Stomach smooth muscle (tissue), 2 donors: ENCODE measurements at regions not wholly inside any gene's neighbourhood (a gene's known extent, or its start where the extent isn't known, plus 50 kb on each side); places are given as distances from the start of the nearest gene placed in this dataset.

Experiments
- H3K27ac ChIP-seq: one replicate; pipeline ENCODE4 v1.7.0; 2013; ENCODE audit warnings: mild to moderate bottlenecking, low read length, inconsistent platforms
- H3K27me3 ChIP-seq, 2 donors: one replicate each; pipeline ENCODE4 v1.7.0; 2013; ENCODE audit warnings: low read length in 2 of 2; ENCODE audit not compliant: insufficient read depth in 2 of 2, control insufficient read depth in 1 of 2
- H3K36me3 ChIP-seq, 2 donors: one replicate each; pipeline ENCODE4 v1.7.0; 2013; ENCODE audit warnings: low read length in 2 of 2; ENCODE audit not compliant: control insufficient read depth in 2 of 2, insufficient read depth in 2 of 2
- H3K4me1 ChIP-seq: one replicate; pipeline ENCODE4 v1.7.0; 2013; ENCODE audit warnings: low read length; ENCODE audit not compliant: control insufficient read depth, insufficient read depth
- H3K4me3 ChIP-seq, 2 donors: one replicate each; pipeline ENCODE4 v1.7.0; 2013; ENCODE audit warnings: low read length in 2 of 2
- H3K9ac ChIP-seq, 2 donors: one replicate each; pipeline ENCODE4 v1.7.0; 2013; ENCODE audit warnings: low read length in 2 of 2, mild to moderate bottlenecking in 1 of 2
- H3K9me3 ChIP-seq, 2 donors: one replicate each; pipeline ENCODE4 v1.7.0; 2013; ENCODE audit warnings: low read length in 2 of 2; ENCODE audit not compliant: control insufficient read depth in 2 of 2
- donor health status: healthy.
- donor health status: Pancreatic carcinoma.

DNA sequence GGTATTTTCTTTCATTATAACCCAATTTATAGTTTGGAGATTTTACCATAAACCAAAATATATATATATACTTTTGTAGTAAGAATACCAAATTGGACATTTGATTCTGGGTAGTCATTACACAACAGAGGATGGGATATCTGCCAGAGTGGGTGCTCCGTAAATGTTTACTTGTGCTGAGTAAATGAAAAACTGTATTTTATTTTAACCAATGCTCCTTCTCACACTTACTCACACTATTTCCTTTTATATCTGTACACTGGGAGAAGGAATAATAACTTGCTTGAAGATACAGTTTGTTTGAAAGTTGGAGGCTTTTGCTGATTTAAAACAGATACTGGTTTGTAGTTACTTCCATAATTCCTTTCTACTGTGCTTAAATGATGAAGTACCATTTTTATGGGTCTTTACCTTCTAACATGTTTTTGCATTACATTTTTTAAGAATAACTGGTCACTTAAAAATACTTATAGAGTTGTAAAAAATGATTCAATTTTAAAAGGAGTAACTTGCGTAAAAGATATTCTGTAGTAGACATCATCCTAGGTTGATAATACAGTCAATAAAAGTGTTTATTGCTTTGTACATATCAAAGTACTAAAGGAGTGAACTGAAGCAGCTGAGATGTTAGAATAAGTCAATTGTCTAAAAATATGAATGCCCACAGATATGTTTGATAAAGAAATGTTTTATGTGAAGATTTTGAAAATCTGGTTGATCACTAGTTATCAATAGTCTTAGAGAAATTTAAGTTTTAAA lies 411.7 kb downstream of the UTRN start:
- Histone ChIP-seq H3K9me3 (no peaks in the 10 kb centered on the region), H3K4me1 (no peaks in the 10 kb centered on the region), H3K4me3 (no peak overlapping the region), H3K27me3 (no peaks in the 10 kb centered on the region), H3K27ac (no peak overlapping the region), H3K9ac (no peak overlapping the region), H3K36me3 (no peaks in the 10 kb centered on the region)

DNA sequence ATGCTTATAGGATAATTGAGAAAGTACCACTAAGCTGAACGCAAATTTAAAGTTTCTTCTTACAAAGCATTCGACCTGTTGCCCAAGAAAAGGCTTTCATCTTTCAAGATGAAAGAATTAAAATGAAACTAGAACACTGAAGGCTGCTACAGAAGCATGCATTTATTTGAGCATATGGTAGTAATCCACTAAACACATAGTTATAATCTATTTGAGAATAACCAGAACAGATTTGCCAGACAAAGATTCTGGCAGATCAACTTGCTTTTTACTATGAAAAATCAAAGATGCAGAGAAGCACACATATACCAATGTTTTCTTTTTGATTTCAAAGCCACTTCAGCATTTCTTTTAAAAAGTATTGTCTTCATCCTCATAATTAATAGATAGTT lies 412.2 kb downstream of the UTRN start:
- Histone ChIP-seq H3K4me1 (no peaks in the 10 kb centered on the region), H3K36me3 (peaks cover 0 to 3% of the 10 kb centered on the region in 2 donors), H3K4me3 (no peak overlapping the region), H3K27ac (no peak overlapping the region), H3K9ac (no peak overlapping the region), H3K27me3 (no peaks in the 10 kb centered on the region), H3K9me3 (no peaks in the 10 kb centered on the region)

DNA sequence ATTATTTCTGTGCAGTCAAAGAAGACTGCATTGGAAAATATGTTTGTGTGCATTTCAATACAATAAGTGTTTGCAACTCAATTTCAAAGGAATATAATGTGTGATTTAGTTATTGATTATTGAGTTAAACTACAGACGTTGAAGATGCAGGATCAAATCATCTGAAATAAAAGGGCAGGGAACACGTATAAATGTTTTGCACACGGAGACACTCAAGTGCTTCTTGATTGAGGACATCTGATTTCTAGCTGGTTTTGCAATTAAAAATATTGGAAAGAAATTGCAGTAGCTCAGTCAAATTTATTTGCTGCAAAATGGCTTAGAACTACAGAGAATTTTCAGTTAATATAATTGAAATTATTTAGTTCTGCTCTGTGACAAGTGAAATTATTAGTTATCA lies 412.7 kb downstream of the UTRN start:
- Histone ChIP-seq H3K36me3 (peaks cover 0 to 4% of the 10 kb centered on the region in 2 donors), H3K4me3 (no peak overlapping the region), H3K4me1 (no peaks in the 10 kb centered on the region), H3K27ac (no peak overlapping the region), H3K9ac (no peak overlapping the region), H3K27me3 (no peaks in the 10 kb centered on the region), H3K9me3 (no peaks in the 10 kb centered on the region)

DNA sequence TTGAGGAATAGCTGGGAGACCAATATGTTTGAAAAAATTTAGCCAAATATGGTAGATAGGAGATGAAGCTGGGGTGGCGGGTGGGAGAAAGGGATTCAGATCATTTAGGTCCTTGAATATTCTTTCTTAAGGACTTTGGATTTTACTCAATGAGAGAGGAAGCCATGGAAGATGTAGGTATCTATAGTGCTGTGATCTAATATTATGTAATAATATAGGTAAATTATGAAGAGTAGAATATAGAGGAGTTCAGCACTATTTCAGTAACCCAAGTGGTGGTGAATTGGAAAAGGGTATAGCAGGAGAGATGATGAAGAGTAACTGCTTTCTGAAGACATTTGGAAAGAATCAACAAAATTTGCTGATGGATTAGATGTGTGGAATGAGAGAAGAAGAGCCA lies 417.6 kb downstream of the UTRN start:
- peaks cover 0 to 7% of the 10 kb centered on the region in 2 donors for H3K36me3 ChIP-seq
- no peaks in the 10 kb centered on the region for H3K9me3 ChIP-seq
- no peaks in the 10 kb centered on the region for H3K27me3 ChIP-seq
- no peak overlapping the region for H3K9ac ChIP-seq
- H3K4me3 ChIP-seq, result no peak overlapping the region
- H3K4me1 ChIP-seq, result no peaks in the 10 kb centered on the region
- no peak overlapping the region for H3K27ac ChIP-seq

DNA sequence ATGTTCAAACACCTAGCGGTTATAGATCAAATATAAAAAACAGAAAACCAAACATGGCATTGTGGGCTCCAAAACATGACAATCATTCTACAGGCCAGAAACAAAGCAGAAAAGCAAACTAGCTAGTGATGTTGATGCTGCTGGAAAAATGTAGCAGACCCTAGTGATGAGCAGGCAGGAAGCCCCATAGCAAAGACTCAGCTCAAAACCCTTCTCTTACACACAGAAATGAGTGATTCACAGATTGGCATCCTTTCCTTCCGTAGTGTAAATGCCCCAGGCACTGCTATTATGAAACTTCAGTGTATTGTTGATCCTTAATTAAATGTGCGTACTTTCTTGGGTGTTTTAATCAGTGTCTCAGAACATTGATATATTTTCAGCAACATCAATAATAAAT lies 425.1 kb downstream of the UTRN start:
- H3K9me3 ChIP-seq, result no peaks in the 10 kb centered on the region
- H3K27ac ChIP-seq, result no peak overlapping the region
- H3K4me1 ChIP-seq, result no peaks in the 10 kb centered on the region
- peaks cover 0 to 2% of the 10 kb centered on the region in 2 donors for H3K36me3 ChIP-seq
- H3K27me3 ChIP-seq, result no peaks in the 10 kb centered on the region
- no peak overlapping the region for H3K4me3 ChIP-seq
- no peak overlapping the region for H3K9ac ChIP-seq

DNA sequence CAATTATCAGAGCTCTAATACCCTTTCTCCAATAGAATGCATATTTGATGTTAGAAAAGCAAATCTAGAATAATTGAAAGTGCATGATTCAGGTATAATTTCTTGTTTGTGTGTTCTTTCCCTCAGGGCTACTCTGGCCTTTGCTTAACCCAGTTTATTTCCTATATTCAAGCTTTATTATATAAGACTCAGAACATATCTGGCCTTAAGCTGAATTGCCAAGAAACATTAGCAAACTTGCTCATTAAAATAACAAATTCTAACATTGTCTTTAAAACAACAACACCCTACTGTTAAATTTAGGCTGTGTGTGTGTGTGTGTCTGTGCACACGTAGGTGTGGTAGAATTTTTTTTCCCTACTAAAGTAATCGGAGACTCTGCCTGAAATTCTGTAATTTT lies 426.5 kb downstream of the UTRN start:
- Histone ChIP-seq H3K4me1 (no peaks in the 10 kb centered on the region), H3K9me3 (no peaks in the 10 kb centered on the region), H3K27ac (no peak overlapping the region), H3K27me3 (no peaks in the 10 kb centered on the region), H3K4me3 (no peak overlapping the region), H3K36me3 (no peaks in the 10 kb centered on the region), H3K9ac (no peak overlapping the region)

DNA sequence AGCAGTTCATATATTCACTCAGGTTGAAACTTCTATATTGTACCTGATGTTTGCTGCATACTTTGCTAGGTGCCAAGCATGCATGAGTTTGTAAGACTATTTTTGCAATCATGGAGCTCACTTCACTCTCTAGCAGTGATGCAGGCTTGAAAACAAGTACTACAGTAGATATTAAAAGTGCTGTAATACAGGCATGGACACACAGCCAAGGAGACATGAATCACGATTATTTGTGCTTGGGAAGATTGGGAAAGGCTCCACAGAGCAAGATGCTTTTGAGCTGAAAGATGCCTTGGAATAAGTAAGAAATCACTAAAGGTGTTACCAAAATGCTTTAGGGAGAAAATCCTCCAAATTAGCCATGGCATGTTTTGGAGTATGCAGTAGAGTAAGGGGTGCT lies 427.4 kb downstream of the UTRN start:
- H3K4me1 ChIP-seq, result no peaks in the 10 kb centered on the region
- H3K27ac ChIP-seq, result no peak overlapping the region
- no peaks in the 10 kb centered on the region for H3K9me3 ChIP-seq
- no peaks in the 10 kb centered on the region for H3K27me3 ChIP-seq
- H3K4me3 ChIP-seq, result no peak overlapping the region
- H3K9ac ChIP-seq, result no peak overlapping the region
- no peaks in the 10 kb centered on the region for H3K36me3 ChIP-seq

DNA sequence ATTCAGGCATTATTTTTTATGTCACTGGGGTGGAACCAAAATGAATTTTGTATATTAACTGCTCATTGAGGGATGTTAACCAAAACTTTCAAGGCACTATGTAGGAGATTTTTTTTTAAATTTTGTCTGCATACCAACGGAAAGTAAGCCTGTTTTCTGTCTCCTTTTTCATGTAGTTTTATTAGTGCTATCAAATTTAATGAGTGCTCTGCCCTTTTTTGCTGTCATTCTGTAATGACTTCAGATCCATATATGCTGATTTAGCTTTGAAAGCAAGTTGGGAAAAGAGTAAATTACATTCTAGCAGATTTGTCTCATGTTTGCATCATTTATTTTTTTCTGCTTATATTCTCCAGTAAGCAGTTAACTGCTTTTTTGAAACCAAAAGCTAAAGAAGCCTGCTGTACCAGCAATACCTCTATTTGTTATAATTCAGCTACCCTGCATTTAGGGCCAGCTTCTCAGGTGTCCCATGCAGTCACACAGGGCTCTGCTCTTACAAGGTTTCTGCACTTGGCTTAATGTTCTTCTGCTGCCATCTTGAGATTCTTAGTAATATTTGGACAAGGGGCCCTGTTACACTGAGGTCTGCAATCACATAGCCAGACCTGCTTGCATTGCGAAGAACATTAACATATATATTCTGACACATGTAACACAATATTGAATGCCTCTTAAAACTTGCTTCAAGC lies 429.0 kb downstream of the UTRN start:
- H3K27me3 ChIP-seq, result no peaks in the 10 kb centered on the region
- no peak overlapping the region for H3K27ac ChIP-seq
- no peaks in the 10 kb centered on the region for H3K4me1 ChIP-seq
- H3K9me3 ChIP-seq, result no peaks in the 10 kb centered on the region
- H3K4me3 ChIP-seq, result no peak overlapping the region
- H3K9ac ChIP-seq, result no peak overlapping the region
- no peaks in the 10 kb centered on the region for H3K36me3 ChIP-seq

DNA sequence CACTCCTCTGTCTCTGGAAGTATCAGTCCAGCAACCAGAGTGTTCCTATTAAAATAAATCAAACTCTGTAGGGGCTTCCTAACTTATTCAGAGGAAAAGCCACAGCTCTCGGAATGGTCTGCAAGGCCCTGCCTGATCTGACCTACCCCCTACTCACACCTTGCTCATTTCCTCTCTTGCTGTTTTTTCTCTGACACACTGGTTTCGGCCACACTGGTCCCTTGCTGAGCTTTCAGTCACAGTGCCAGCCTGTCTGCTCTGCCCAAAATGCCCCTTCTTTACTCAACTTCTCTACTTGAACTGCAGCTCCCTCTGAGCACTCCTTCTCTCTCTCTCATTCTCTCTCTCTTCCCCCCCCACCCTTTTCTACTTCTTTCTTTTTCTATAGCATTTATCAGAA lies 430.2 kb downstream of the UTRN start:
- no peaks in the 10 kb centered on the region for H3K9me3 ChIP-seq
- H3K4me1 ChIP-seq, result no peaks in the 10 kb centered on the region
- H3K4me3 ChIP-seq, result no peak overlapping the region
- H3K27ac ChIP-seq, result no peak overlapping the region
- H3K9ac ChIP-seq, result no peak overlapping the region
- peaks cover 0 to 2% of the 10 kb centered on the region in 2 donors for H3K36me3 ChIP-seq
- H3K27me3 ChIP-seq, result no peaks in the 10 kb centered on the region

DNA sequence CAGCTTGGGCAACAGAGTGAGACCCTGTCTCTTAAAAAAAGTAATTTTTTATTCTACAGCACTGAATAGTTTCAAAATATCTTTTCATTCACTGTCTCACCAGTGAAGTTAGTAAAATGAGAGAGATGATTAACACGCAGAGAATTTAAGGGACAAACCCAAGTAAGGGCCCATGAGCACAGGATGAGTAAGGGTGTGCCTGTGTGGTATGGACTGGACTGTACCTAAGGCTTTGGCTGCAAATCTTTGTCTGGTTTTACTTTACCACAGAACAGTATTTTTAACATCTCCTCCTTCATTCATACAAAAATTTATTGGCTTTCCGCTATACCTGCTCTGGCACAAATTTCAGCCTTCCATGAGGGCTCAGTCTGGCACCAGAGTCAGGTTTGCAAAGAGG lies 433.3 kb downstream of the UTRN start:
- Histone ChIP-seq H3K27me3 (no peaks in the 10 kb centered on the region), H3K4me3 (no peak overlapping the region)

DNA sequence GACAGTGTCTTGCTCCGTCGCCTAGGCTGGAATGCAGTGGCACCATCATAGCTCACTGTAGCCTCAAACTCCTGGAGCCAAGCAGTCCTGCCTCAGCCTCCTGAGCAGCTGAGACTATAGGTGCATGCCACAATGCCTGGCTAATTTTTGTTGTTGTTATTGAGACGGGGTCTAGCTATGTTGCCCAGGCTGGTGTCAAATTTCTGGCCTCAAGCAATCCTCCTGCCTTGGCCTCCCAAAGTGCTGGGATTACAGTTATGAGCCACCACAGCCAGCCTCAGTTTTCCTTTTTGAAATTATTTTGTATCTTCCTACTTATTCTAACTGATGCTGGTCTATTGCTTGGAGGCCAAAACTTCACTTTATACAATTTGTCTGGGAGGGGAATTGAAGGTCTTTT lies 436.1 kb downstream of the UTRN start:
- Histone ChIP-seq H3K9me3 (no peaks in the 10 kb centered on the region), H3K9ac (no peak overlapping the region), H3K27me3 (no peaks in the 10 kb centered on the region), H3K4me1 (no peaks in the 10 kb centered on the region), H3K4me3 (no peak overlapping the region), H3K36me3 (peaks cover 0 to 2% of the 10 kb centered on the region in 2 donors), H3K27ac (no peak overlapping the region)

More for the DNA sequence above, 433.3 kb downstream of the UTRN start:
- Histone ChIP-seq H3K36me3 (peaks cover 0 to 2% of the 10 kb centered on the region in 2 donors), H3K4me1 (no peaks in the 10 kb centered on the region), H3K9ac (no peak overlapping the region), H3K9me3 (no peaks in the 10 kb centered on the region), H3K27ac (no peak overlapping the region)
